Stomach (tissue), 8 donors: ENCODE measurements at regions not wholly inside any gene's neighbourhood (a gene's known extent, or its start where the extent isn't known, plus 50 kb on each side); places are given as distances from the start of the nearest gene placed in this dataset.

ENCODE experiments used
- DNase-seq, 2 donors: peaks; one replicate each; pipeline versions ENCODE4 v3.0.0 to v3.0.0-alpha.2; 2013 to 2019
- H3K27ac ChIP-seq, 5 donors: fragments of 200-600 bp in 4 of 5; sonication (generic) in 4 of 5; one replicate each; pipeline ENCODE4 v1.5.1; 2013 to 2019; ENCODE audit warnings: mild to moderate bottlenecking in 1 of 5, moderate library complexity in 1 of 5
- H3K27me3 ChIP-seq, 3 donors: fragments of 200-600 bp; sonication (generic); one replicate each; pipeline ENCODE4 v1.5.1; 2017 to 2019; ENCODE audit warnings: mixed run types in 1 of 3
- H3K36me3 ChIP-seq, 4 donors: fragments of 200-600 bp; sonication (generic); 1 replicate in 3 of 4; 2 replicates in 1 of 4; pipeline ENCODE4 v1.5.1; 2016 to 2019
- H3K4me1 ChIP-seq, 4 donors: fragments of 200-600 bp; sonication (generic); one replicate each; pipeline ENCODE4 v1.5.1; 2016 to 2019
- H3K4me3 ChIP-seq, 4 donors: fragments of 200-600 bp; sonication (generic) in 3 of 4; one replicate each; pipeline ENCODE4 v1.5.1; 2016 to 2019; ENCODE audit warnings: mild to moderate bottlenecking in 1 of 4
- H3K9me3 ChIP-seq, 4 donors: fragments of 200-600 bp; sonication (generic); one replicate each; pipeline ENCODE4 v1.5.1; 2016 to 2019
- CTCF ChIP-seq, 7 experiments: fragments of 450-650 bp in 4 of 7; fragments of 200-600 bp in 3 of 7; sonication (generic) in 3 of 7; IDR thresholded peaks; one replicate each; pipeline ENCODE4 v1.5.1; 2016 to 2019; ENCODE audit warnings: antibody characterized with exemption in 7 of 7, control low read depth in 2 of 7, mild to moderate bottlenecking in 1 of 7
- EP300 ChIP-seq: sonication (generic); formaldehyde crosslinking; IDR thresholded peaks from one replicate; pipeline ENCODE4 v1.6.1; 2017; ENCODE audit warnings: antibody characterized with exemption
- POLR2A ChIP-seq, 4 donors: fragments of 450-650 bp; IDR thresholded peaks; one replicate each; pipeline ENCODE4 v1.6.1; 2016; ENCODE audit warnings: antibody characterized with exemption in 4 of 4, control low read depth in 2 of 4, mild to moderate bottlenecking in 1 of 4, moderate library complexity in 1 of 4
- POLR2AphosphoS5 ChIP-seq, 3 donors: sonication (generic); formaldehyde crosslinking; IDR thresholded peaks; one replicate each; pipeline ENCODE4 v1.6.1; 2016; ENCODE audit warnings: antibody characterized with exemption in 3 of 3
- WGBS, 5 donors: extraction: QIAGEN DNeasy Blood & Tissue Kit in 3 of 5; methylation state at CpG; one replicate each; pipeline versions ENCODE4 v1.1.5 to v1.1.7; 2013 to 2018; 5-methylcytosine and 5-hydroxymethylcytosine counted together
- intact Hi-C: fragments of 100-400 bp; cut with DNase I; formaldehyde crosslinking; loops from one replicate; pipeline ENCODE4 v1.15.1; 2023; ENCODE audit warnings: low total_unique reads
- donor health status: healthy with polysubstance abuse.
- donor health status: Bipolar disorder and iron deficiency.
- donor health status: healthy.

- TF ChIP-seq POLR2AphosphoS5 (IDR thresholded peaks at IDR 0.05) (no peak), POLR2A (IDR thresholded peaks at IDR 0.05) (no peak), CTCF (IDR thresholded peaks at IDR 0.05) (no peak), EP300 (no peak)
- intact Hi-C loops, result no loop called here
Measured at GRCh38 chr11:130760515-130761125, 155.7 kb downstream of the SNX19 start.

GRCh38 chr11:130761560-130762220 is 154.6 kb downstream of the SNX19 start:
- no peak for DNase-seq
- Histone ChIP-seq H3K27ac (peak overlapping the region in 3 of 5 donors; percentile 13 to 67 (median 38)), H3K4me1 (peaks cover 0 to 11% (median 8%) of the 10 kb centered on the region in 4 donors), H3K9me3 (no peaks in the 10 kb centered on the region), H3K4me3 (no peak overlapping the region), H3K36me3 (no peaks in the 10 kb centered on the region), H3K27me3 (no peaks in the 10 kb centered on the region)
- 70 to 88% (median 79%) methylated on average over 3 of the region's 3 CpGs for WGBS, 5 donors
- intact Hi-C loops, result no loop called here
- TF ChIP-seq POLR2AphosphoS5 (IDR thresholded peaks at IDR 0.05) (no peak), POLR2A (IDR thresholded peaks at IDR 0.05) (no peak), EP300 (no peak), CTCF (IDR thresholded peaks at IDR 0.05) (no peak)

More at GRCh38 chr11:130760515-130761125, 155.7 kb downstream of the SNX19 start:
- H3K4me3 ChIP-seq, result no peak overlapping the region
- DNase-seq, result no peak
- H3K4me1 ChIP-seq, result peaks cover 0 to 11% (median 8%) of the 10 kb centered on the region in 4 donors
- 65 to 71% (median 68%) methylated on average over 6 of the region's 6 CpGs for WGBS, 5 donors
- no peaks in the 10 kb centered on the region for H3K9me3 ChIP-seq
- H3K27ac ChIP-seq, result no peak overlapping the region
- no peaks in the 10 kb centered on the region for H3K36me3 ChIP-seq
- no peaks in the 10 kb centered on the region for H3K27me3 ChIP-seq

GRCh38 chr11:130762638-130763037 is 153.6 kb downstream of the SNX19 start:
- WGBS, 5 donors, result 31 to 64% (median 39%) methylated on average over 7 of the region's 7 CpGs
- TF ChIP-seq POLR2A (IDR thresholded peaks at IDR 0.05) (no peak), POLR2AphosphoS5 (IDR thresholded peaks at IDR 0.05) (peak in 1 of 3 donors; percentile 33), CTCF (IDR thresholded peaks at IDR 0.05) (no peak), EP300 (no peak)
- peak; percentile 39 to 90 for DNase-seq
- no peaks in the 10 kb centered on the region for H3K9me3 ChIP-seq
- H3K36me3 ChIP-seq, result no peaks in the 10 kb centered on the region
- H3K4me1 ChIP-seq, result peaks cover 0 to 11% (median 8%) of the 10 kb centered on the region in 4 donors
- no peaks in the 10 kb centered on the region for H3K27me3 ChIP-seq
- H3K4me3 ChIP-seq, result no peak overlapping the region
- intact Hi-C loops, result no loop called here
- peak overlapping the region; percentile 13 to 67 (median 49) for H3K27ac ChIP-seq

- Histone ChIP-seq H3K9me3 (no peaks in the 10 kb centered on the region), H3K4me3 (no peak overlapping the region), H3K27ac (peak overlapping the region in 4 of 5 donors; percentile 32 to 67 (median 58)), H3K36me3 (no peaks in the 10 kb centered on the region), H3K27me3 (no peaks in the 10 kb centered on the region), H3K4me1 (peaks cover 0 to 11% (median 8%) of the 10 kb centered on the region in 4 donors)
- no peak for TF ChIP-seq CTCF (IDR thresholded peaks at IDR 0.05)
- no peak for TF ChIP-seq EP300
- 73 to 80% (median 76%) methylated on average over 16 of the region's 16 CpGs for WGBS, 5 donors
- intact Hi-C loops, result no loop called here
- DNase-seq, result peak in 1 of 2 donors; percentile 47
Measured at GRCh38 chr11:130763087-130763980, 152.9 kb downstream of the SNX19 start.
